Skeletal muscle satellite cell (primary cell): ENCODE measurements at regions not wholly inside any gene's neighbourhood (a gene's known extent, or its start where the extent isn't known, plus 50 kb on each side); places are given as distances from the start of the nearest gene placed in this dataset.

Experiments
- H3K27me3 ChIP-seq: 2 replicates; pipeline ENCODE4 v1.7.0; 2013; ENCODE audit warnings: low read length; ENCODE audit not compliant: control insufficient read depth, insufficient read depth
- H3K36me3 ChIP-seq: 2 replicates; pipeline ENCODE4 v1.7.0; 2013; ENCODE audit warnings: mild to moderate bottlenecking, control low read depth, low read length; ENCODE audit not compliant: insufficient read depth
- H3K4me1 ChIP-seq: 2 replicates; pipeline ENCODE4 v1.7.0; 2013; ENCODE audit warnings: low read length; ENCODE audit not compliant: control insufficient read depth, insufficient read depth
- H3K4me2 ChIP-seq: 2 replicates; pipeline ENCODE4 v1.7.0; 2013; ENCODE audit warnings: mild to moderate bottlenecking, low read length
- H3K4me3 ChIP-seq: 2 replicates; pipeline ENCODE4 v1.7.0; 2013; ENCODE audit warnings: low read length
- H3K9ac ChIP-seq: 2 replicates; pipeline ENCODE4 v1.7.0; 2013; ENCODE audit warnings: mild to moderate bottlenecking, low read depth, low read length, moderate library complexity
- H3K9me3 ChIP-seq: replicated peaks from 2 replicates; pipeline ENCODE4 v1.7.0; 2013; ENCODE audit warnings: mild to moderate bottlenecking, control low read depth, low read length

DNA sequence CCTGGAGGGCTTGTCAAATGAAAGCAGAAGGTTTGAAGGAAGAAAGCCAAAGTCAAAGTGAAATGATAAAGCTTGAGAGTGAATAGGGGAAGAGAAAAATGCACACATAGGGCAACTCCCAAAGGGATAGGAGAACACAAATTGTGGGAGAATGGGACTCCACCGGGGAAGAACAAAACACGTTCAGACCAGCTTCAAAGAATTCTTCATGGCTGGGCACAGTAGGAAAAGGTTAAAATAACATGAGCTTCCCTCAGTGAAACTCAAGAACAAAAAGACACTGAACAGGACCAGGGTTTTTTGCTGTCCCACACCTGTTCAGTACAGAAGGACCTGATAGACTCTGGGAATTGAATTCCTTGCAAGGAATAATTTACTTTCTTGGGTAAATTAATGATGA is 123.1 kb upstream of the NCKAP5 start:
- Histone ChIP-seq H3K4me1 (no peaks in the 10 kb centered on the region), H3K9me3 (no peaks in the 10 kb centered on the region), H3K4me2 (no peak overlapping the region), H3K9ac (no peak overlapping the region), H3K4me3 (no peak overlapping the region), H3K27me3 (peaks cover 26% of the 10 kb centered on the region), H3K36me3 (no peaks in the 10 kb centered on the region)

DNA sequence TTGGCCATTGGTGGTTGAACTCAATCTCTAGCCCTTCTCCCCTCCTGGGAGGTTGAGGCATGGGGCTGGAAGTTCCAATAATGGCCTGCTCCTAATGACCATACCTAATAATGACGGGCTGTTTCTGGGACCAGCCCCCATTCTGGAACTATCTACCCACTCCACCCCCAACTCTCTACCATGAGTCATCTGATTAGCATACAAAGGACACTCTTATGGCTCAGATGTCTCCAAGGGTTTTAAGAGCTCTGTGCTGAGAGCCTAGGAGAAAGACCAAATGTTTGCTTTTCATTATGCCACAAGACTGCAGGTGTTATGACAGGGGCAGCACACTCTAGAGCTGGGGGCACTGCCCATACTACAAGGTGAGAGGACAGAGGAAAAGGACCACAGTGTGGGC is 137.0 kb upstream of the NCKAP5 start:
- Histone ChIP-seq H3K9ac (no peak overlapping the region), H3K36me3 (no peaks in the 10 kb centered on the region), H3K4me2 (no peak overlapping the region), H3K9me3 (no peaks in the 10 kb centered on the region), H3K4me1 (no peaks in the 10 kb centered on the region), H3K4me3 (no peak overlapping the region), H3K27me3 (no peaks in the 10 kb centered on the region)

DNA sequence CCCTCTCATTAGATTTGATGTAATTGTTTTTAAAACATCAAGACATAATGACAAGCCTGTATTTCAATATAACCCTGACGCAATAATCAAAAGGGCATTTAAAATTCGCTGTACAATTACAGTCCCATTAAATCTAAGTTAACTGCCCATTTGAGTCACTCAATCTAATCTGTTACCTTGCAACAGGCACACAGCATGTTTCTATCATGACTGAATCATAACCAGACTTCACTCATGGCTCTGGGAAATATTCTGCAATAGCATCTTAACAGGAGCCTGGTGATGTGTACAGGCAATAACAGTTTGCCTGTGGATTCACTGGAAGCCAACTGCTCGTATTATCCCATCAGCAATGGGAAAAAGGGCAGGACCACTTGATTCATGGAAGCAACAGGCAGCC is 142.3 kb upstream of the NCKAP5 start:
- H3K4me3 ChIP-seq: no peak overlapping the region

DNA sequence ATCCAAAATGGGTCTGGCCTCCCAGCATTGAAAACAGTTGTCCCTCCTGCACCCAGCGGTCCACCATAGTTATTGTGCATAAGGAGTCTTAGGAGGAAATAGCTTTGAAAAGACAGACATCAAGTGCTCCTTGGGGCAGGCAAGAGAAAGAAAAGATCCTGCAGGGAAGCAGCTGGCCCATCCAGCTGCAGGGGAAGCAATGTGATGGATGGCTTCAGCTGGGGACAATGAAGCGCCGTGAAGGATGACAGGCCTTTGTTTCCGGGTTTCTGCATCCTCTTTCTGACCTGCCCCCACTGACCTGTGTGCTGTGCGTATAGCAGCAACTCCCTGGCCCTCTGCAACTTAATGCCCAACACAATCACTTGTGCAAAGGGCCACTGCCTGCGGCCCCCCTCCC is 142.9 kb upstream of the NCKAP5 start:
- no peak overlapping the region for H3K9ac ChIP-seq
- no peaks in the 10 kb centered on the region for H3K4me1 ChIP-seq
- H3K9me3 ChIP-seq: no peaks in the 10 kb centered on the region
- no peaks in the 10 kb centered on the region for H3K36me3 ChIP-seq
- H3K4me3 ChIP-seq: no peak overlapping the region
- H3K4me2 ChIP-seq: no peak overlapping the region
- peaks cover 3% of the 10 kb centered on the region for H3K27me3 ChIP-seq

More for the DNA sequence above, 142.3 kb upstream of the NCKAP5 start:
- Histone ChIP-seq H3K9ac (no peak overlapping the region), H3K27me3 (peaks cover 3% of the 10 kb centered on the region), H3K36me3 (no peaks in the 10 kb centered on the region), H3K4me2 (no peak overlapping the region), H3K9me3 (no peaks in the 10 kb centered on the region), H3K4me1 (no peaks in the 10 kb centered on the region)

DNA sequence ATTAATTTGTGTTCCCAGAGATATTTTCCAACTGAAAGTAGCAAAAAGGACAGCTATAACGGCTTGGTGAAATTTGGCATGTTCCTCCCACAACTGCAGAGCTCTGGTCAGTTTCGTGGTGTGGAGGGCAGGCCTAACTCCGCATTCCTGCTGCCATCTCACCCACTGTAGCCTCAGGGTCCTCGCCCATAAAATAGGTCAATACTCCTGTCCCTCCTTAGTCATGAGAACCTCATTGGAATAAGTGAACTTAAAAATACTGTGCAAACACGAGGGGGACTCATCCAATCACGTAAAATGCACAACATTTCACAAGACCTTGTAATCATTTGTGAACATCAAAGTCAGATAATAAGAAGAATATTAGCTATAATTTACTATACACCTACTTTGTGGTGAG is 143.5 kb upstream of the NCKAP5 start:
- H3K4me3 ChIP-seq: no peak overlapping the region
- H3K4me2 ChIP-seq: no peak overlapping the region
- no peaks in the 10 kb centered on the region for H3K9me3 ChIP-seq
- peaks cover 3% of the 10 kb centered on the region for H3K27me3 ChIP-seq
- H3K9ac ChIP-seq: no peak overlapping the region
- H3K36me3 ChIP-seq: no peaks in the 10 kb centered on the region
- no peaks in the 10 kb centered on the region for H3K4me1 ChIP-seq

DNA sequence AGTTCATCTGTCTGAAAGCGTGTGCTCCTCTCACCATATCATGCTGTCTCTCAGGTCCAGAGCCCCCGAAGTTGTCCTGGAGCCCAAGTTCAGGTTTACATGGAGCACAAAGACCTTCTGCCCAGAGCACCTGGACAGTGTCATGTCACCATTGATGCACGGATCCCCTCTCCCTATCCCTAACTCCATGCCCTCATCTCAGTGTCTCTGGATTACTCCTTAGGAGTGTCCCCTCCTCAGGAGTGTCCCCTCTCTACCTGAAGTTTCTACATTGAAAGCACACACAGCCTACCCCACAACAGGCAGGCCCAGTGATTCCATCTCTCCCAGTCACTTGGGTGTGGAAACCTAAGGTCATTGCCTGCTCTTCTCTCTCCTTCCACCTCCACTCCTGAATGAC is 144.1 kb upstream of the NCKAP5 start:
- Histone ChIP-seq H3K36me3 (no peaks in the 10 kb centered on the region), H3K9ac (no peak overlapping the region), H3K4me2 (no peak overlapping the region), H3K27me3 (peaks cover 3% of the 10 kb centered on the region), H3K4me1 (no peaks in the 10 kb centered on the region), H3K4me3 (no peak overlapping the region), H3K9me3 (no peaks in the 10 kb centered on the region)

DNA sequence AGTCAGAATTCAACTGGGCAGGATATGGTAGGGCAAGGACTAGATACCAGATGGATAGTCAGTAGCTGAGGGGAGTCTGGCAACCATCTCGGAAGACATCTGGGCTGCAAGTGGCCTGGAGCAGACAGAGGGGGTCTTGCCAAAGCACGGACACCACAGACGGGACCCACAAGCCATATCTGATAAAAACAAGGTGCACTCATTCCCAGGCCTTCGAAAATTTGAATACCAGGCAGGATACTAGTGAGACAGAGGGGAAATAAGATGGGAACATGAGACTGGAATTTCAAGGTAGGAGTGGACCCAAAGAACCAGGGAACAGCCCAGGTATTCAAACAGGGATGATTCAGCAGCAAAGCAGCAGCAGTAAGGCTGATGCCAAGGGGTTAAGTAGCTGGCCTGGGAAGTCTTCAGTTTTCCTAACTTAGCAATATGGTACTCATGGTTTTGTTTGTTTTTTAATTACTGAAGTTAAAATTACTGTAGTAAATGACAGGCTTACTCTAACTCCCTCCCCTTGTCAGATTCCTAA is 144.9 kb upstream of the NCKAP5 start:
- Histone ChIP-seq H3K4me3 (no peak overlapping the region), H3K4me2 (no peak overlapping the region), H3K36me3 (no peaks in the 10 kb centered on the region)

DNA sequence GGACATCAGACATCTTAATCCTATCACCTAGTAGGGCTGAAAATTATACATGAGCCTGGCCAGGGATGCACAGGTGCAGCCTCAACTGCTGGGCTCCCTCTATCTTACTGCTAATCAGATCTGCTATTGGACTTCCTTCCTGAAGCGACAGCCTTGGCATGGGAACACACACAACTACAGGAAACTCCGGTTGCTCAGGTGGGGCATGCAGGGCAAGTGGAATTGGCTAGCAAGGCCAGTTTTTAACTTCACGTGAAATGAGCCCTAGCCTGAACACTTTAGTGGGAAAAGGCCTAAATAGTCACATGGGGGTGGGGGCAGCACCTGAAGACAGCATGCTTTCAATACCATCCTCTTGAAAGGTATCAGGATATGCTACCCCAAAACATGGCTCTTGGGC is 147.9 kb upstream of the NCKAP5 start:
- Histone ChIP-seq H3K4me3 (no peak overlapping the region), H3K9ac (no peak overlapping the region)

More for the DNA sequence above, 144.9 kb upstream of the NCKAP5 start:
- no peaks in the 10 kb centered on the region for H3K4me1 ChIP-seq
- H3K9me3 ChIP-seq: no peaks in the 10 kb centered on the region
- no peak overlapping the region for H3K9ac ChIP-seq
- H3K27me3 ChIP-seq: peaks cover 3% of the 10 kb centered on the region

DNA sequence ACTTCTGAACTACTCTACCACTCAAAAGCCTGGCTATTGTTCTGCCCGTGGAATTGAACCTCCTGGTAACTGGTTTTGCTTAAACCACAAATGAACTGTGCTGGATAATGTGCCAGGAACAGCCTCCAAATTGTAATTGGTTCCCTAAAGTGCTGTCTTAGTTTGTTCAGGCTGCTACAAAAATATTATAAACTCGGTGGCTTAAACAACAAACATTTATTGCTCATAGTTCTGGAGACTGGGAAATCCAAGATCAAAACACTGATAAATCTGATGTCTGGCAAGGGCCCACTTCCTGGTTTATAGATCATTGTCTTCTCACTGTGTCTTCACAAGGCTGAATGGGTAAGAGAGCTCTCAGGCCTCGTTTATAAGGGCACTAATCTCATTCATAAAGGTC is 149.2 kb upstream of the NCKAP5 start:
- Histone ChIP-seq H3K27me3 (peaks cover 3% of the 10 kb centered on the region), H3K9ac (no peak overlapping the region), H3K36me3 (no peaks in the 10 kb centered on the region), H3K9me3 (no peaks in the 10 kb centered on the region), H3K4me2 (no peak overlapping the region), H3K4me1 (no peaks in the 10 kb centered on the region), H3K4me3 (no peak overlapping the region)

More for the DNA sequence above, 147.9 kb upstream of the NCKAP5 start:
- Histone ChIP-seq H3K4me1 (no peaks in the 10 kb centered on the region), H3K27me3 (peaks cover 3% of the 10 kb centered on the region), H3K4me2 (no peak overlapping the region), H3K9me3 (no peaks in the 10 kb centered on the region), H3K36me3 (no peaks in the 10 kb centered on the region)

DNA sequence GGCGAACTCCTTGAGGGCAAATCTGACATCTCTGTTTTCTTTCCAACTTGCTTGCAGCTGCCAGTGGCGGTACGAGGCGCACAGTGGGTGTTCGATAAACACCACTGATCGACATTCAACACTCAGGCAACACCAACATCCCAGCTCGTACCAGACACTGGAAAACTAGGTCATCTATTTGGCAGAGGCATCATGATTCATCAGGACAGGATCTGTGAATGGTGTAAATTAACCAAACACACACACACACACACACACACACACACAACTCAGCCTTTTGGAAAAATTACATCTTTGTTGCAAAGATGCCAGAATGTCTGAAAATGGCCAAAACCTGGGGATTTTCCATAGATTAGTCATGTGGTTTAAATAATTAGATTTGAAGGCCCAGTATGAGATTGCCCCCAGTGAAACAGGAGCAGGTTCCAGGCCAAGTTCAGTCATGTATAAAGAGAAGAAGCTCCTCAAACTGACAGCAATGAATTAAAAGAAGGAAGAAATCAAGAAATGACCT is 150.5 kb upstream of the NCKAP5 start:
- Histone ChIP-seq H3K27me3 (no peaks in the 10 kb centered on the region), H3K4me2 (no peak overlapping the region), H3K4me3 (no peak overlapping the region), H3K9me3 (no peaks in the 10 kb centered on the region), H3K36me3 (no peaks in the 10 kb centered on the region), H3K4me1 (no peaks in the 10 kb centered on the region), H3K9ac (no peak overlapping the region)

DNA sequence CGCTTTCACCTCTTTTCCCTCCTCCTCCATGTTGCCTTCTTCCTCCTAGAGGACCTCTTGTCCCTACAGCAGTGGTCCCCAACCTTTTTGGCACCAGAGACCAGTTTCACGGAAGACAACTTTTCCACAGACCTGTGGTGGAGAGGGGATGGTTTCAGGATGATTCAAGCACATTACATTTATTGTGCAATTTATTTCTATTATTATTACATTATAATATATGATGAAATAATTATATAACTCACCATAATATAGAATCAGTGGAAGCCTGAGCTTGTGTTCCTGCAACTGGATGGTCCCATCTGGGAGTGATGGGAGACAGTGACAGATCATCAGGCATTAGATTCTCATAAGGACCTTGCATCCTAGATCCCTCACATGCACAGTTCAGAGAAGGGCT is 152.2 kb upstream of the NCKAP5 start:
- H3K9ac ChIP-seq: no peak overlapping the region
- H3K36me3 ChIP-seq: no peaks in the 10 kb centered on the region
- H3K9me3 ChIP-seq: no peaks in the 10 kb centered on the region
- H3K4me2 ChIP-seq: no peak overlapping the region
- H3K27me3 ChIP-seq: no peaks in the 10 kb centered on the region
- H3K4me1 ChIP-seq: no peaks in the 10 kb centered on the region
- H3K4me3 ChIP-seq: no peak overlapping the region

DNA sequence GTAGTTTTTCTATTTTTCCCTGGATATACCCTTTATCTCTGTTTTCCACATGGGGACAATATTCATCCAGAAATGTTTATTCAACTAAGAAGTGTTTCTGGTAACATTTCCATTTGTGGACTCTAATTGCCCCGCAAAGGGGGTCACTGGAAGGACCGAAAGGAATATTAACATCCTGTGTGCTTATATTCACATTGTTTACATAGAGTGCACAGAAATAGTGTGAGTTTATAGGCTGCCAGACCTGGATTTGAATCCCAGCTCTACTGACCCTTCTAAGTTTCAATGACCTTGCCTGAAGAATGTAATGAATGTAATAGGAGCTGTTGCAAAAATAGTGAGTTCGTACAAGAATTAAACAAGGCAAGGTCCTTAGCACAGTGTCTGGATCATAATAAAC is 152.9 kb upstream of the NCKAP5 start:
- no peaks in the 10 kb centered on the region for H3K27me3 ChIP-seq
- H3K4me3 ChIP-seq: no peak overlapping the region
- no peak overlapping the region for H3K9ac ChIP-seq
- no peaks in the 10 kb centered on the region for H3K9me3 ChIP-seq
- H3K36me3 ChIP-seq: no peaks in the 10 kb centered on the region
- no peak overlapping the region for H3K4me2 ChIP-seq
- H3K4me1 ChIP-seq: no peaks in the 10 kb centered on the region
